ENCODE measurements at regions not wholly inside any gene's neighbourhood (a gene's known extent, or its start where the extent isn't known, plus 50 kb on each side); places are given as distances from the start of the nearest gene placed in this dataset.
"Not testable (repeated sequence)": the region's sequence is repeated elsewhere in the genome, so short reads cannot be mapped to it uniquely, and the experiment has no call there.

GRCh38 chr6:68575765-68576439, 59.2 kb upstream of the ADGRB3 start:
- DNase-seq (ENCODE audit: low spot score): no peak

- no peak for DNase-seq (ENCODE audit: low spot score)
Observed at GRCh38 chr6:68572975-68573374, 62.1 kb upstream of the ADGRB3 start.

- no peak for DNase-seq (ENCODE audit: low spot score)
Observed at GRCh38 chr6:68572525-68572924, 62.6 kb upstream of the ADGRB3 start.

GRCh38 chr6:68559716-68560115, 75.4 kb upstream of the ADGRB3 start:
- no peak for DNase-seq (ENCODE audit: low spot score)

GRCh38 chr6:68559070-68559469, 76.0 kb upstream of the ADGRB3 start:
- DNase-seq (ENCODE audit: low spot score): no peak

DNA sequence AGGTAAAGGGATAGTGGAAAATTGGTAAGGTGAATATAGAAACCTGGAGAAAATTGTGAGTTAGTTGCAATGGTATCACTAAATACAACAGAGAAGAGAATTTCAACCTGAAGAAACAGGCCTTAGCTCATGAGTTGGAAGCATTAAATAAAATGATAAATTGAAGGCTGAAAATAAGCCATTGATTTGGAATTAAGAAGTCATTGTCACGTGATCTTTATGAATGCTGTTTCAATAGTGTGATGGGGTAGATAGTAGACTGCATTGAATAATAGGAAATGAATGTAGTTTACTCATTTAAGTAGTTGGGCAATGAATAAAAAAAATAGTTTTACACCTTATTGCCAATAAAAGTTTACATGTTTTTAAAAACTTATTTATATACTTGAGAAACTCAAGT, 88.5 kb upstream of the ADGRB3 start:
- DNase-seq (ENCODE audit: low spot score): no peak

DNA sequence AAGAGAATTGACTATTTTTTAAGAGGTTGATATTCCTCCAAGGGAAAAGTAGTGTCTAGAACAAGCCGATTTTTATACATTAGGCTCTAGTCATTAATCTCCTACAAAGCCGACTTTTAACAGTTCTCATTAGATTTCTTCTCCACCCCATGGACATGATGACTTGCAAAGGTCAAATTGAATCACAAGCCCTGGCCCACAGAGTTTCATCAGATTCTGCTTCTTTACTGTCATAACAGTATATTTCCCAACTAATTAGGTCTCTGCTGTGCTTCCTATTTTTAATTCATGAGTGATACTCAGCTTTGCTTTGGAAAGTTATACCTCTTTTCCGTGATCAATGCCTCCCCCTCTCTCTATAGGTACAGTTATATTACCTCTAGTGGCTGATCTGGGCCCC, 90.6 kb upstream of the ADGRB3 start:
- DNase-seq (ENCODE audit: low spot score): no peak

- DNase-seq (ENCODE audit: low spot score): no peak
Observed at GRCh38 chr6:68533339-68533795, 101.7 kb upstream of the ADGRB3 start.

GRCh38 chr6:68527691-68528090, 107.4 kb upstream of the ADGRB3 start:
- DNase-seq (ENCODE audit: low spot score): no peak

DNA sequence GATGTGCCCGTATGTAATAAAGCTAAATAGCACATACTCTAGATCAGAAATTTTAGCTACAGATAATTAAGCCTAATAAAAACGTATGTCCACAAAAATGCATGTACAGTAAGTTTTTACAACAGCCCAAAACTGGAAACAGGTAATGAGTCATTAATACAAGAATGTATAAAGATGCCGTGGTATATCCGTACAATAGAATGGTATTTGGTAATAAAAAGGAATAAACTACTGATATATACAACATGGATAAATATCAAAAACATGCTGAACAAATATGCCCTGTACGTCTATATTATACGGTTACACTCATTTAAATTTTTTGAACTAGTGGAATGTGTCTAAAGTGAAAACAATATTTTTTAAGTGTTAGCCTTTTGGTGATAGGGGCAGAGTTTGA, 128.2 kb upstream of the ADGRB3 start:
- no peak for DNase-seq (ENCODE audit: low spot score)

DNA sequence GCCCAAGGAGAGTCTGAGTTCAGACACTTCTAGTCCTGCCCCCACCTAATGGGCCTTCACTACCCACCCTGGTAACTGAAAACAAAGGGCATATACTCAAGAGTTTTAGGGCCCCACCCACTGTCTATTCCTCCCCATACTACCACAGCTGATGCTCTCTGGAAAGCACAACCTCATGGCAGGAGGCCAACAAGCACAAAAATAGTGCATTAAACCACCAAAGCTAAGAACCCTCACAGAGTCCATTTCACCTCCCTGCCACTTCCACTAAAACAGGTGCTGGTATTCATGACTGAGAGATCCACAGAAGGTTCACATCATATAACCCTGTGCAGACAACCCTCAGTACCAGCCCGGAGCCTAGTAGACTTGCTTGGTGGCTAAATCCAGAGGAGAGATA, 132.1 kb upstream of the ADGRB3 start:
- no peak for DNase-seq (ENCODE audit: low spot score)

GRCh38 chr6:68497927-68498326, 137.2 kb upstream of the ADGRB3 start:
- no peak for DNase-seq (ENCODE audit: low spot score)

GRCh38 chr6:68494880-68495279, 140.2 kb upstream of the ADGRB3 start:
- DNase-seq (ENCODE audit: low spot score): not testable (repeated sequence)

GRCh38 chr6:68476611-68477010, 158.5 kb upstream of the ADGRB3 start:
- no peak for DNase-seq (ENCODE audit: low spot score)

DNA sequence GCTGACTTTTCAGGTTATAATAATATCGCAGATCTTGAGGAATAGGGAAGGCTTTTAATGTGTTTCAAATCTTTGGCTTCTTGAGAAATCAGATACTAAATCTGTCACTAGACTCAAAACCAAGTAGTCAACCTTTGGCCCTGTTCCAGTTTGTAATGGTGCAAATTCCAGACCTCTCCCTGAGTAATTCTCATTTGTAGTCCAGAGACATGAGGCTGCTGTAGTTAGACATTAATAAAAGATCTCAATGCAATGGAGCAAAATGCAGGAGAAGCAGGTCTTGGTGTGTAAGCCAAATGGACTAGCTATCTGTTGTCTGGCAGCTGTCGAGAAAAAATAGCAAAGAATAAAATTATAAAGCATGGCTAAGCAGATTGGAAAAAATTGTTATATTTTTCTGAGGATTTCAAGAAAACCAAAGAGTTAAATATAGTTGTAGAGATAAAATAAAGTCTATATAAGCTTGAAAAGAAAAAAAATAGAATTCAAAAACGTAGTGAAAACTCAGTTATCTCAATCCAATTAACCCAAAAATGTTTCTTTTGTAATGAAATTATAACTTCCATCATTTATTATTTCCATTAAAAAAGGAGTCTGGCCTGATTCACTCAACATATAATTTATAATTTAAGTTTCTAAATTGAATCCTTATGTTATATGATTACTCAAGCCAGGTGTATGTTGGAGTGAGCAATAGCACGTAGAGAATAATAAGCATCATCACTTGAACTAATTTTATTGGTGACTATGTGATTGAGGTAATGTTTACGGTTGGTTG, 161.5 kb upstream of the ADGRB3 start:
- DNase-seq (ENCODE audit: low spot score): no peak

- no peak for DNase-seq (ENCODE audit: low spot score)
Observed at GRCh38 chr6:68468244-68468884, 166.7 kb upstream of the ADGRB3 start.

- DNase-seq (ENCODE audit: low spot score): no peak
Observed at GRCh38 chr6:68458447-68458846, 176.6 kb upstream of the ADGRB3 start.

- DNase-seq (ENCODE audit: low spot score): no peak
Observed at GRCh38 chr6:68447112-68447511, 188.0 kb upstream of the ADGRB3 start.

GRCh38 chr6:68445926-68446325, 189.2 kb upstream of the ADGRB3 start:
- no peak for DNase-seq (ENCODE audit: low spot score)

GRCh38 chr6:68443704-68444103, 191.4 kb upstream of the ADGRB3 start:
- DNase-seq (ENCODE audit: low spot score): no peak

GRCh38 chr6:68427630-68428029, 207.5 kb upstream of the ADGRB3 start:
- no peak for DNase-seq (ENCODE audit: low spot score)

- no peak for DNase-seq (ENCODE audit: low spot score)
Observed at GRCh38 chr6:68410021-68410420, 225.1 kb upstream of the ADGRB3 start.

DNA sequence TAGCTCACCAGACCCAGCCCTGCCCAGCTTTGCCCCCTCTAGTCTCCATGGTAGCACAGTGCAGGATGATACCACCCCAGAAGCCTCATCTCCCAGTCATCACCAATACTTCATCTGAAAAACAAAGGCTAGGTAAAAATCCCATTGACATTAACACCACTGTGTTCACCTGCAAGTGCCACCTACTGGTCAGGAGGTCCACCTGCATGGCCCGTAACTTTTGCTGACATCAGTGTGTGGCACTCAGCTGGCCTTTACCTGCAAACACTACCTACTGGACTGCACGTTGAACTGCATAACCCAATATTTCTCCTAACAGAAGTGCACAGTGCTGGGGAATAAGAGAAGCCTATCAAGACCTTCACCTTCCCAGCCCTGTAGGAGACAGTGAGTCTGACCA, 234.7 kb upstream of the ADGRB3 start:
- DNase-seq (ENCODE audit: low spot score): no peak
